Neural cell (in vitro differentiated cells): ENCODE measurements at regions not wholly inside any gene's neighbourhood (a gene's known extent, or its start where the extent isn't known, plus 50 kb on each side); places are given as distances from the start of the nearest gene placed in this dataset.

Experiments used
- EZH2 ChIP-seq: fragments of 200-600, 300-800 bp; shearing (Covaris generic), sonication (generic); IDR thresholded peaks from 2 replicates; pipeline ENCODE4 v1.6.1; 2014; ENCODE audit warnings: antibody characterized with exemption, low read length, borderline replicate concordance, mild to moderate bottlenecking; ENCODE audit not compliant: insufficient read depth, poor library complexity, severe bottlenecking
- POLR2AphosphoS5 ChIP-seq: IDR thresholded peaks from 2 replicates; pipeline ENCODE4 v1.6.1; 2012
- RAD21 ChIP-seq: fragments of 450-650 bp; conservative IDR thresholded peaks from 2 replicates; pipeline ENCODE4 v1.6.1; 2014; ENCODE audit warnings: antibody characterized with exemption, mild to moderate bottlenecking, moderate library complexity
- TAF1 ChIP-seq: IDR thresholded peaks from 2 replicates; pipeline ENCODE4 v1.6.1; 2012; ENCODE audit warnings: low read depth
- TF ChIP-seq, protein P1 (sequence below): fragments of 450-650 bp; IDR thresholded peaks from 2 replicates; pipeline ENCODE4 v1.5.1; 2014; ENCODE audit warnings: antibody characterized with exemption, mild to moderate bottlenecking, moderate library complexity; ENCODE audit not compliant: poor library complexity, severe bottlenecking

DNA sequence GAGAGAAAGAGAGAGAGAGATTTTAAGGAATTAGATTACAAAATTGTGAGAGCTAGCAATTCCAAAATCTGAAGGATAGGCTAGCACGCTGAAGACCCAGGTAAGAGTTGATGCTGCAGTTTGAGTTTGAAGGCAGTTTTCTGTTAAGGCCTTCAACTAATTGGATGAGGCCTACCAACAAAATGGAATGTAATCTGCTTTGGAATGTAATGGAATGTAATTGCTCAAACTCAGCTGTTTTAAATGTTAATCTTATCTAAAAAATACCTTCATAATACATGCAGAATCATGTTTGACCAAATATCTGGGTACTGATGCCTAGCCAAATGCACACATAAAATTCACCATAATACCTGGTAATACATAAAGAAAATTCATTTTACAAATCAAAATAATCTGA, 976.1 kb downstream of the LTN1 start:
- TF ChIP-seq, protein P1, sequence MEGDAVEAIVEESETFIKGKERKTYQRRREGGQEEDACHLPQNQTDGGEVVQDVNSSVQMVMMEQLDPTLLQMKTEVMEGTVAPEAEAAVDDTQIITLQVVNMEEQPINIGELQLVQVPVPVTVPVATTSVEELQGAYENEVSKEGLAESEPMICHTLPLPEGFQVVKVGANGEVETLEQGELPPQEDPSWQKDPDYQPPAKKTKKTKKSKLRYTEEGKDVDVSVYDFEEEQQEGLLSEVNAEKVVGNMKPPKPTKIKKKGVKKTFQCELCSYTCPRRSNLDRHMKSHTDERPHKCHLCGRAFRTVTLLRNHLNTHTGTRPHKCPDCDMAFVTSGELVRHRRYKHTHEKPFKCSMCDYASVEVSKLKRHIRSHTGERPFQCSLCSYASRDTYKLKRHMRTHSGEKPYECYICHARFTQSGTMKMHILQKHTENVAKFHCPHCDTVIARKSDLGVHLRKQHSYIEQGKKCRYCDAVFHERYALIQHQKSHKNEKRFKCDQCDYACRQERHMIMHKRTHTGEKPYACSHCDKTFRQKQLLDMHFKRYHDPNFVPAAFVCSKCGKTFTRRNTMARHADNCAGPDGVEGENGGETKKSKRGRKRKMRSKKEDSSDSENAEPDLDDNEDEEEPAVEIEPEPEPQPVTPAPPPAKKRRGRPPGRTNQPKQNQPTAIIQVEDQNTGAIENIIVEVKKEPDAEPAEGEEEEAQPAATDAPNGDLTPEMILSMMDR = no peak
- TF ChIP-seq EZH2 (no peak), RAD21 (no peak), TAF1 (no peak), POLR2AphosphoS5 (no peak)
